ENCODE measurements at regions not wholly inside any gene's neighbourhood (a gene's known extent, or its start where the extent isn't known, plus 50 kb on each side); places are given as distances from the start of the nearest gene placed in this dataset.

GRCh38 chr4:157961229-157961990 lies 211.4 kb downstream of the GASK1B start:
- TF ChIP-seq CTCF (conservative IDR thresholded peaks at IDR 0.05) (no peak), ZFX (IDR thresholded peaks at IDR 0.05) (no peak)

Measured in C4-2B (cell line).